Stimulated activated CD8-positive, alpha-beta memory T cell treated with anti-CD3 and anti-CD28 coated beads, Interleukin-2, amount 100 ng/mL, for 1 hour (primary cell): ENCODE measurements at regions not wholly inside any gene's neighbourhood (a gene's known extent, or its start where the extent isn't known, plus 50 kb on each side); places are given as distances from the start of the nearest gene placed in this dataset.
"Not testable (repeated sequence)": the region's sequence is repeated elsewhere in the genome, so short reads cannot be mapped to it uniquely, and the experiment has no call there.

ENCODE experiments used
- DNase-seq, 2 donors: peaks; one replicate each; pipeline ENCODE4 v3.0.0-alpha.2; 2020; ENCODE audit warnings: low read depth in 2 of 2

- DNase-seq: no peak
These were observed 178.2 kb upstream of the TMEM45B start for GRCh38 chr11:129637473-129637872.

GRCh38 chr11:129637983-129638776 lies 177.5 kb upstream of the TMEM45B start:
- no peak for DNase-seq

GRCh38 chr11:129639300-129639699 lies 176.3 kb upstream of the TMEM45B start:
- DNase-seq: no peak

GRCh38 chr11:129640671-129641070 lies 175.0 kb upstream of the TMEM45B start:
- no peak for DNase-seq

- DNase-seq: no peak
These were observed 172.5 kb upstream of the TMEM45B start for GRCh38 chr11:129643031-129643721.

- no peak for DNase-seq
These were observed 171.3 kb upstream of the TMEM45B start for GRCh38 chr11:129644326-129644725.

GRCh38 chr11:129645943-129646342 lies 169.7 kb upstream of the TMEM45B start:
- DNase-seq: no peak

- DNase-seq: not testable (repeated sequence)
These were observed 165.6 kb upstream of the TMEM45B start for GRCh38 chr11:129650044-129650443.

GRCh38 chr11:129652835-129653234 lies 162.8 kb upstream of the TMEM45B start:
- DNase-seq: no peak

- DNase-seq: no peak
These were observed 160.3 kb upstream of the TMEM45B start for GRCh38 chr11:129655247-129655832.

- no peak for DNase-seq
These were observed 157.7 kb upstream of the TMEM45B start for GRCh38 chr11:129657866-129658525.

- no peak for DNase-seq
These were observed 157.2 kb upstream of the TMEM45B start for GRCh38 chr11:129658526-129658867.

- DNase-seq: no peak
These were observed 134.7 kb upstream of the TMEM45B start for GRCh38 chr11:129680907-129681306.

- DNase-seq: no peak
These were observed 134.1 kb upstream of the TMEM45B start for GRCh38 chr11:129681344-129682114.

- no peak for DNase-seq
These were observed 129.4 kb upstream of the TMEM45B start for GRCh38 chr11:129686269-129686668.

GRCh38 chr11:129691142-129691541 lies 124.5 kb upstream of the TMEM45B start:
- no peak for DNase-seq

- no peak for DNase-seq
These were observed 121.1 kb upstream of the TMEM45B start for GRCh38 chr11:129694538-129694937.

GRCh38 chr11:129694966-129695365 lies 120.7 kb upstream of the TMEM45B start:
- DNase-seq: no peak

- peak; percentile 28 to 38 for DNase-seq
These were observed 119.9 kb upstream of the TMEM45B start for GRCh38 chr11:129695571-129696308.

- no peak for DNase-seq
These were observed 119.2 kb upstream of the TMEM45B start for GRCh38 chr11:129696309-129696989.
